ENCODE measurements at regions not wholly inside any gene's neighbourhood (a gene's known extent, or its start where the extent isn't known, plus 50 kb on each side); places are given as distances from the start of the nearest gene placed in this dataset.

- TF ChIP-seq REST (IDR thresholded peaks at IDR 0.05), result no peak
- no peak for TF ChIP-seq CTCF (IDR thresholded peaks at IDR 0.05)
- TF ChIP-seq NR3C1 (IDR thresholded peaks at IDR 0.05), result no peak
- TF ChIP-seq TP53 (CRISPR knock-in tag; IDR thresholded peaks at IDR 0.05), result no peak
- no peak for TF ChIP-seq POLR2A (IDR thresholded peaks at IDR 0.05; ENCODE audit: low read length)
These were observed 68.6 kb upstream of the FOXA2 start for GRCh38 chr20:22652681-22653588.
